ENCODE measurements at regions not wholly inside any gene's neighbourhood (a gene's known extent, or its start where the extent isn't known, plus 50 kb on each side); places are given as distances from the start of the nearest gene placed in this dataset.

DNA sequence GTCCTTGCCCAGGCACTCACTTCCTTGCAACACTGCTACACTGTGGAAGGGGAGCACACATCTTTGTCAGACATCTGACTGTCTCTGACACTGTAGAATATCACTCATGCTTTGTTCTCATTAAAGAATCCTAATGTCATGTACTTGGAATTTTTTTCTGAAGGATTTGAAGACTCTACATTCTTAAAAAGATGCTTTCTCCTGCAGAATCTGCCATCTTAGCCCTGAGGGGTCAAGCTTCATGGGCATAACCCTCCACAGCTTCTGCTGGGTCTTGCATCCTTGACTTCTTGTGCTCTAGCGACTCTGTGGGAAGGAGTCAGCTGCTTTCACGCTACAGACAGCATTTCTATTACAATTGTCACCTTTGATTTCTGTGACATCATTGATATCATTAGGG lies 417.2 kb downstream of the QKI start:
- H2AFZ ChIP-seq (replicated peaks; ENCODE audit: low read length, poor library complexity), result no peak overlapping the region
- no peak for TF ChIP-seq MAZ (IDR thresholded peaks at IDR 0.05; ENCODE audit: borderline replicate concordance, low read depth, low read length)
- TF ChIP-seq CHD1 (IDR thresholded peaks at IDR 0.05; ENCODE audit: low read depth, low read length), result no peak
- no peak for TF ChIP-seq NFE2L2 (IDR thresholded peaks at IDR 0.05; ENCODE audit: low read depth, low read length)
- TF ChIP-seq SMC3 (IDR thresholded peaks at IDR 0.05; ENCODE audit: low read depth, low read length), result no peak
- TF ChIP-seq CEBPB (IDR thresholded peaks at IDR 0.05; ENCODE audit: low read depth, low read length), result no peak
- TF ChIP-seq FOS (IDR thresholded peaks at IDR 0.05; ENCODE audit: low read depth, low read length), result no peak
- TF ChIP-seq, protein P1, sequence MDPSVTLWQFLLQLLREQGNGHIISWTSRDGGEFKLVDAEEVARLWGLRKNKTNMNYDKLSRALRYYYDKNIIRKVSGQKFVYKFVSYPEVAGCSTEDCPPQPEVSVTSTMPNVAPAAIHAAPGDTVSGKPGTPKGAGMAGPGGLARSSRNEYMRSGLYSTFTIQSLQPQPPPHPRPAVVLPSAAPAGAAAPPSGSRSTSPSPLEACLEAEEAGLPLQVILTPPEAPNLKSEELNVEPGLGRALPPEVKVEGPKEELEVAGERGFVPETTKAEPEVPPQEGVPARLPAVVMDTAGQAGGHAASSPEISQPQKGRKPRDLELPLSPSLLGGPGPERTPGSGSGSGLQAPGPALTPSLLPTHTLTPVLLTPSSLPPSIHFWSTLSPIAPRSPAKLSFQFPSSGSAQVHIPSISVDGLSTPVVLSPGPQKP (IDR thresholded peaks at IDR 0.05; ENCODE audit: borderline replicate concordance, low read depth, low read length), result no peak
- TF ChIP-seq BHLHE40 (IDR thresholded peaks at IDR 0.05; ENCODE audit: low read depth, low read length), result no peak
- TF ChIP-seq MXI1 (IDR thresholded peaks at IDR 0.05; ENCODE audit: borderline replicate concordance, low read depth, low read length), result no peak
- TF ChIP-seq RCOR1 (IDR thresholded peaks at IDR 0.05; ENCODE audit: insufficient replicate concordance, low read length), result no peak
- no peak overlapping the region for H4K5ac ChIP-seq (ENCODE audit: low read depth, low read length)
- intact Hi-C loops (cut with micrococcal nuclease), result no loop called here
- H2AK9ac ChIP-seq (replicated peaks; ENCODE audit: low read depth, low read length, poor library complexity), result no peak overlapping the region
- H3K36me3 ChIP-seq (ENCODE audit: control insufficient read depth, insufficient read depth, low read length), result no peaks in the 10 kb centered on the region
- no peaks in the 10 kb centered on the region for H3K9me1 ChIP-seq (ENCODE audit: insufficient read depth, low read length)
- H3K4me1 ChIP-seq (ENCODE audit: control insufficient read depth, insufficient read depth, low read length), result no peaks in the 10 kb centered on the region
- no peak overlapping the region for H4K91ac ChIP-seq (ENCODE audit: insufficient read depth, low read depth, low read length)
- H4K20me1 ChIP-seq (ENCODE audit: insufficient read depth, low read length), result no peaks in the 10 kb centered on the region
- no peak overlapping the region for H3K14ac ChIP-seq (replicated peaks; ENCODE audit: low read depth, low read length)
- no peak for ATAC-seq (ENCODE audit: low read depth)
- no peak overlapping the region for H2AK5ac ChIP-seq (ENCODE audit: low read depth, low read length)
- H3K18ac ChIP-seq (ENCODE audit: low read depth, low read length), result no peak overlapping the region
- in situ Hi-C loops (cut with MboI; ENCODE audit: low sequenced_read_pairs), result no loop called here
- H3K4me3 ChIP-seq (ENCODE audit: insufficient read depth, low read depth, low read length), result no peak overlapping the region
- no peak overlapping the region for H3K23ac ChIP-seq (ENCODE audit: low read depth, low read length)
- H3K9me3 ChIP-seq (ENCODE audit: control insufficient read depth, insufficient read depth, low read length), result 0 out of 2 replicates have a peak, but pooled peaks cover 5% of the 10 kb centered on the region
- H3K4me2 ChIP-seq (ENCODE audit: low read depth, low read length), result no peak overlapping the region
- H3K27ac ChIP-seq (ENCODE audit: insufficient read depth, low read length), result no peak overlapping the region
- no peak overlapping the region for H2BK5ac ChIP-seq (ENCODE audit: low read depth, low read length, poor library complexity, severe bottlenecking)
- no peak overlapping the region for H3K56ac ChIP-seq (ENCODE audit: extremely low read depth, insufficient read depth, low read length)
- ChIA-PET POLR2A (ENCODE audit: unreplicated experiment) (no interaction called here), CTCF (no interaction called here)
- no TSS peak for BruUV-seq (replicated peaks)
- H3K9ac ChIP-seq (ENCODE audit: low read depth, low read length), result no peak overlapping the region
- no peak for DNase-seq
- WGBS, 2 experiments (ENCODE audit: extremely low coverage in 2 of 2, insufficient read length in 1 of 2), result no CpG with 5 or more reads among the region's 2 CpGs
- no peak overlapping the region for H4K8ac ChIP-seq (ENCODE audit: low read depth in 2 of 2, low read length in 2 of 2)
- no peaks in the 10 kb centered on the region for H3K79me1 ChIP-seq (ENCODE audit: low read depth in 1 of 2, low read length in 2 of 2)
- H3K4ac ChIP-seq (ENCODE audit: low read depth, low read length), result no peak overlapping the region
- no peak overlapping the region for H2BK15ac ChIP-seq (ENCODE audit: low read depth, low read length)
- dilution Hi-C loops (cut with HindIII; ENCODE audit: low sequenced_read_pairs, unreplicated experiment), result no loop called here
- H2BK20ac ChIP-seq (ENCODE audit: low read depth, low read length), result no peak overlapping the region
- H2BK120ac ChIP-seq (ENCODE audit: low read depth, low read length), result no peak overlapping the region
- H3K27me3 ChIP-seq (ENCODE audit: control insufficient read depth, insufficient read depth, low read length), result peaks cover 3% of the 10 kb centered on the region

Measured in IMR-90 (cell line).